ENCODE measurements at regions not wholly inside any gene's neighbourhood (a gene's known extent, or its start where the extent isn't known, plus 50 kb on each side); places are given as distances from the start of the nearest gene placed in this dataset.

- no peak for TF ChIP-seq ZNF462 (CRISPR knock-in tag; IDR thresholded peaks at IDR 0.05)
These were observed 421.1 kb downstream of the GLRX3 start (continued) for GRCh38 chr10:130557181-130557845.

DNA sequence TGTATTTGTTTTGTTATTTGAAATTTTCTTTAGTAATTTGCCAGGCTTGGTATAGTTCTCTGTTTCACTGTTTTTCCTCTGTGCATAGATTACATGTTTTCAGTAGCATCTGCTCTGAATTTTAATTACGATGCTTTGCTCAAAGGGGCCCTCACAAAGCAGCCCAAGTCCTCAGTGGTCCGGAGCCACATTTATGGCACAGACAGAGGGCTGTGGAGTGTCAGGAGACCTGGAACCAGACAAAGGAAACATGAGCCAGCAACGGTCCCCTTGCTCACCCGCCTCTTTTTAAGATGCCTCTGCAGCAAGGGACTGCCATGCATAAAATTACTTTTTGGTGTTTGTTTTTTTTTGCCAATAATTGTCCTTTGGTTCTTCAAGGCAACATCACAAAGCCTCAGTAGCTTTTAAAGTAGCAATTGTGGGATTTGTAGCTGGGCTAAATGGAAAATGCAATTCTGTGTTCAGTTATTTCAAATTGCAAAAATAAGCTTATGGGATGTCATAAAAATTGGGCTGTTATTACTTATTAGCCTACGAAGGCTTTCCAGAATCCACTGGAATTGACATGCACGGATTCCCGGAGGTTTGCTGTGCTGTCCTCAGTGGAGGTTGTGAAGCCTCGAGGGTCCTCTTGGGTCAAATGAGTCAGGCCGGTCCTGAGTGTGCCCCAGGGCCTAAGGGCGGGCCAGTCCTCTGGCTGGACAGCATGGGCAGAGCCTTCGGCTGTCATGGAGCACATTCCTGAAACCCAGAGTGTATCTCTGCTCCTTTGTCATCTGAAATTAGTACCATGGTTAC, 422.8 kb downstream of the GLRX3 start:
- Mint-ChIP-seq H3K4me3 (no peak overlapping the region), H3K36me3 (ENCODE audit: low read depth) (peaks cover 55% of the 10 kb centered on the region)
- TF ChIP-seq STAT1 (IDR thresholded peaks at IDR 0.05; ENCODE audit: unreplicated experiment): no peak
- no peak for TF ChIP-seq NANOG (IDR thresholded peaks at IDR 0.05; ENCODE audit: borderline replicate concordance)
- no peak for TF ChIP-seq POLR2AphosphoS5 (IDR thresholded peaks at IDR 0.05; ENCODE audit: low read depth)
- no peak for TF ChIP-seq CTCF (conservative IDR thresholded peaks at IDR 0.05; ENCODE audit: low read depth in 2 of 2)
- no peak for TF ChIP-seq ZNF331 (CRISPR knock-in tag; IDR thresholded peaks at IDR 0.05; ENCODE audit: low read depth)
- no peak for TF ChIP-seq REST (IDR thresholded peaks at IDR 0.05; ENCODE audit: unreplicated experiment)
- TF ChIP-seq EZH2phosphoT487 (IDR thresholded peaks at IDR 0.05; ENCODE audit: unreplicated experiment): no peak
- no peak for TF ChIP-seq CREB1 (CRISPR knock-in tag; IDR thresholded peaks at IDR 0.05; ENCODE audit: low read depth)
- no peak for TF ChIP-seq ZNF114 (CRISPR knock-in tag; IDR thresholded peaks at IDR 0.05)

More for the DNA sequence above, 422.8 kb downstream of the GLRX3 start:
- peaks cover 97% of the 10 kb centered on the region for H3K9me3 Mint-ChIP-seq
- Histone ChIP-seq H3K27ac (ENCODE audit: low read depth) (no peak overlapping the region), H3K4me1 (ENCODE audit: insufficient read depth) (no peaks in the 10 kb centered on the region), H3K9me2 (ENCODE audit: insufficient read depth) (no peaks in the 10 kb centered on the region), H4K20me1 (replicated peaks; ENCODE audit: insufficient read depth) (no peaks in the 10 kb centered on the region), H3K4me2 (no peak overlapping the region), H3F3A (replicated peaks; ENCODE audit: low read depth) (no peaks in the 10 kb centered on the region), H3K27me3 (ENCODE audit: insufficient read depth) (no peaks in the 10 kb centered on the region), H3K36me3 (ENCODE audit: insufficient read depth) (no peaks in the 10 kb centered on the region; the same call in 1 of the 2 replicates), H2AFZ (no peak overlapping the region), H3K79me2 (replicated peaks; ENCODE audit: insufficient read depth) (no peaks in the 10 kb centered on the region), H3K4me3 (no peak overlapping the region)
- DNase-seq (ENCODE audit: low spot score) (no peak), ATAC-seq (no peak)
- H3K27me3 Mint-ChIP-seq (ENCODE audit: insufficient read depth, low read depth, poor library complexity): peaks cover 3% of the 10 kb centered on the region
- no peak overlapping the region for H3K27ac Mint-ChIP-seq
- no peaks in the 10 kb centered on the region for H3K4me1 Mint-ChIP-seq

Data from GM23338 (cell line).